ENCODE measurements at regions not wholly inside any gene's neighbourhood (a gene's known extent, or its start where the extent isn't known, plus 50 kb on each side); places are given as distances from the start of the nearest gene placed in this dataset.
A peak's percentile ranks its signal among the peaks of the same experiment; 100 is the strongest.

- no peak for DNase-seq
These were observed 418.2 kb upstream of the ADGRL2 start for GRCh38 chr1:81382561-81382960.

GRCh38 chr1:81381881-81382280, 418.9 kb upstream of the ADGRL2 start:
- no peak for DNase-seq

GRCh38 chr1:81380436-81380835, 420.3 kb upstream of the ADGRL2 start:
- DNase-seq = no peak

- no peak for DNase-seq
These were observed 421.3 kb upstream of the ADGRL2 start for GRCh38 chr1:81379430-81379829.

GRCh38 chr1:81377406-81377805, 423.3 kb upstream of the ADGRL2 start:
- no peak for DNase-seq

GRCh38 chr1:81375884-81376548, 424.7 kb upstream of the ADGRL2 start:
- no peak for DNase-seq

GRCh38 chr1:81374481-81374880, 426.3 kb upstream of the ADGRL2 start:
- no peak for DNase-seq

GRCh38 chr1:81371864-81372263, 428.9 kb upstream of the ADGRL2 start:
- DNase-seq = no peak

GRCh38 chr1:81369833-81370232, 430.9 kb upstream of the ADGRL2 start:
- DNase-seq = no peak

GRCh38 chr1:81366173-81366572, 434.6 kb upstream of the ADGRL2 start:
- DNase-seq = peak; percentile 40

GRCh38 chr1:81364088-81364487, 436.6 kb upstream of the ADGRL2 start:
- no peak for DNase-seq

- DNase-seq = no peak
These were observed 442.6 kb upstream of the ADGRL2 start for GRCh38 chr1:81358151-81358550.

- DNase-seq = no peak
These were observed 448.9 kb upstream of the ADGRL2 start for GRCh38 chr1:81351864-81352263.

GRCh38 chr1:81349194-81349965, 451.4 kb upstream of the ADGRL2 start:
- DNase-seq = no peak

GRCh38 chr1:81345110-81345509, 455.6 kb upstream of the ADGRL2 start:
- DNase-seq = no peak

GRCh38 chr1:81340239-81340638, 460.5 kb upstream of the ADGRL2 start:
- no peak for DNase-seq

GRCh38 chr1:81337226-81337625, 463.5 kb upstream of the ADGRL2 start:
- DNase-seq = no peak

GRCh38 chr1:81335876-81336275, 464.9 kb upstream of the ADGRL2 start:
- no peak for DNase-seq

GRCh38 chr1:81330521-81330920, 470.2 kb upstream of the ADGRL2 start:
- DNase-seq = no peak

- no peak for DNase-seq
These were observed 470.6 kb upstream of the ADGRL2 start for GRCh38 chr1:81330111-81330510.

- no peak for DNase-seq
These were observed 471.7 kb upstream of the ADGRL2 start for GRCh38 chr1:81329041-81329440.

GRCh38 chr1:81327743-81328142, 473.0 kb upstream of the ADGRL2 start:
- DNase-seq = no peak

- DNase-seq = no peak
These were observed 473.5 kb upstream of the ADGRL2 start for GRCh38 chr1:81327103-81327710.

- no peak for DNase-seq
These were observed 474.5 kb upstream of the ADGRL2 start for GRCh38 chr1:81326212-81326611.
